NCI-H226 (cell line): ENCODE measurements at regions not wholly inside any gene's neighbourhood (a gene's known extent, or its start where the extent isn't known, plus 50 kb on each side); places are given as distances from the start of the nearest gene placed in this dataset.
"Not testable (repeated sequence)": the region's sequence is repeated elsewhere in the genome, so short reads cannot be mapped to it uniquely, and the experiment has no call there.

Experiments
- DNase-seq: peaks from one replicate; pipeline ENCODE4 v3.0.0-alpha.2; 2015

- peak; percentile 84 for DNase-seq
These were observed 88.0 kb upstream of the RPRML start for GRCh38 chr17:47066841-47067682.

GRCh38 chr17:47066095-47066494 lies 87.0 kb upstream of the RPRML start:
- no peak for DNase-seq

GRCh38 chr17:47064684-47065083 lies 85.6 kb upstream of the RPRML start:
- no peak for DNase-seq

- no peak for DNase-seq
These were observed 84.4 kb upstream of the RPRML start for GRCh38 chr17:47063475-47063874.

GRCh38 chr17:47062851-47063250 lies 83.8 kb upstream of the RPRML start:
- not testable (repeated sequence) for DNase-seq

GRCh38 chr17:47060005-47060404 lies 81.0 kb upstream of the RPRML start:
- not testable (repeated sequence) for DNase-seq

GRCh38 chr17:47057830-47058229 lies 78.8 kb upstream of the RPRML start:
- DNase-seq = no peak

GRCh38 chr17:47057279-47057678 lies 78.2 kb upstream of the RPRML start:
- DNase-seq = not testable (repeated sequence)

- not testable (repeated sequence) for DNase-seq
These were observed 77.6 kb upstream of the RPRML start for GRCh38 chr17:47056687-47057086.
